K562 (cell line): ENCODE measurements at regions not wholly inside any gene's neighbourhood (a gene's known extent, or its start where the extent isn't known, plus 50 kb on each side); places are given as distances from the start of the nearest gene placed in this dataset.

Experiments used
- ATAC-seq: fragments of 200-7000 bp; cut with Tn5 transposase; 3 replicates; pipeline ENCODE4 v1.9.1; 2020; ENCODE audit warnings: moderate library complexity
- BruUV-seq: library from RNA; stranded (reverse); fragments of 400-500 nt; replicated peaks from 2 replicates; lab custom pipeline; 2021; lab: Mats Ljungman, UMichigan
- CTCF ChIA-PET: fragments of 300-600 bp; formaldehyde crosslinking; extraction: SDS; loops from one replicate; lab custom pipeline; 2021; ENCODE audit warnings: low intra/inter-chr PET ratio; lab: Yijun Ruan, JAX
- POLR2A ChIA-PET: fragments of 300-600, 350-650 bp; sonication (Branson Sonifier 250); formaldehyde crosslinking; extraction: SDS; loops from one replicate; lab custom pipeline; 2021; ENCODE audit warnings: antibody characterized with exemption, inconsistent platforms; lab: Yijun Ruan, JAX
- DNase-seq, 4 experiments: peaks; one replicate each; pipeline versions ENCODE4 v3.0.0 to v3.0.0-alpha.2; 2011 to 2018; ENCODE audit warnings: low spot score in 3 of 4, mixed read lengths in 3 of 4; ENCODE audit errors: extremely low read depth in 1 of 4
- FAIRE-seq: peaks from 2 replicates; lab custom pipeline; 2011; peaks lifted over from hg19 to GRCh38; lab: Jason Lieb, UNC
- H2AFZ ChIP-seq: 2 replicates; pipeline ENCODE4 v1.6.0; 2011; ENCODE audit warnings: low read depth, low read length, control low read depth, inconsistent platforms
- H3K27ac ChIP-seq: fragments of 200-600 bp; 3 replicates; pipeline ENCODE4 v1.8.0; 2011; ENCODE audit warnings: low read depth, mild to moderate bottlenecking, control low read depth, inconsistent platforms, low read length, moderate library complexity, mixed read lengths; ENCODE audit errors: extremely low read depth
- H3K27me3 ChIP-seq, 2 experiments: fragments of 300-600 bp in 1 of 2; 2 replicates in 1 of 2; 3 replicates in 1 of 2; pipeline versions ENCODE4 v1.6.0 to v1.8.0; 2011; ENCODE audit warnings: inconsistent platforms in 2 of 2, low read length in 2 of 2, mild to moderate bottlenecking in 1 of 2, mixed read lengths in 1 of 2, moderate library complexity in 1 of 2; ENCODE audit not compliant: control insufficient read depth in 2 of 2, insufficient read depth in 2 of 2
- H3K36me3 ChIP-seq: fragments of 300-600 bp; 3 replicates; pipeline ENCODE4 v1.8.0; 2011; ENCODE audit warnings: mild to moderate bottlenecking, low read length, inconsistent platforms; ENCODE audit not compliant: control insufficient read depth, insufficient read depth
- H3K4me1 ChIP-seq, 2 experiments: fragments of 200-600 bp in 1 of 2; replicated peaks in 1 of 2; 2 replicates in 1 of 2; 3 replicates in 1 of 2; pipeline versions ENCODE4 v1.5.1 to v1.8.0; 2011; ENCODE audit warnings: inconsistent platforms in 2 of 2, low read length in 2 of 2, mild to moderate bottlenecking in 1 of 2, mixed read lengths in 1 of 2, moderate library complexity in 1 of 2; ENCODE audit not compliant: control insufficient read depth in 2 of 2, insufficient read depth in 2 of 2
- H3K4me2 ChIP-seq: 2 replicates; pipeline ENCODE4 v1.6.1; 2011; ENCODE audit warnings: low read length, control low read depth, inconsistent platforms, mixed read lengths; ENCODE audit not compliant: insufficient read depth
- H3K4me3 ChIP-seq: fragments of 200-600 bp; sonication (generic), shearing (Covaris generic); 2 replicates; pipeline ENCODE4 v1.5.1; 2016; ENCODE audit warnings: control low read depth, inconsistent platforms
- H3K79me2 ChIP-seq: fragments of 200-600 bp; 3 replicates; pipeline ENCODE4 v1.8.0; 2011; ENCODE audit warnings: low read length, inconsistent platforms; ENCODE audit not compliant: control insufficient read depth, insufficient read depth
- H3K9ac ChIP-seq, 2 experiments: 2 replicates each; pipeline versions ENCODE4 v1.6.0 to v1.6.1; 2011; ENCODE audit warnings: low read depth in 2 of 2, low read length in 2 of 2, control low read depth in 1 of 2, inconsistent platforms in 1 of 2, mild to moderate bottlenecking in 1 of 2, mixed read lengths in 1 of 2; ENCODE audit not compliant: insufficient read depth in 1 of 2
- H3K9me1 ChIP-seq: one replicate; pipeline ENCODE4 v1.6.0; 2011; ENCODE audit warnings: inconsistent platforms, mild to moderate bottlenecking, low read length, moderate library complexity; ENCODE audit not compliant: control insufficient read depth, insufficient read depth
- H3K9me3 ChIP-seq: replicated peaks from 2 replicates; pipeline ENCODE4 v1.5.1; 2011; ENCODE audit warnings: low read depth, low read length, inconsistent platforms; ENCODE audit not compliant: control insufficient read depth, insufficient read depth
- H4K20me1 ChIP-seq: replicated peaks from 2 replicates; pipeline ENCODE4 v1.6.1; 2011; ENCODE audit warnings: low read length, inconsistent platforms, mixed read lengths; ENCODE audit not compliant: control insufficient read depth, insufficient read depth
- CXXC5 ChIP-seq: fragments of 250-450 bp; sonication (Bioruptor Pico); IDR thresholded peaks from 2 replicates; pipeline ENCODE4 v1.8.0; 2022; ENCODE audit warnings: inconsistent platforms, mild to moderate bottlenecking, moderate library complexity
- GATA2 ChIP-seq: sonication (generic); formaldehyde crosslinking; IDR thresholded peaks from 2 replicates; pipeline ENCODE4 v1.4.0; 2020; ENCODE audit warnings: mild to moderate bottlenecking, missing genetic modification reagents
- ILF3 ChIP-seq: fragments of 450-650 bp; IDR thresholded peaks from 2 replicates; pipeline ENCODE4 v1.6.1; 2018; ENCODE audit warnings: antibody characterized with exemption, mild to moderate bottlenecking, moderate library complexity, borderline replicate concordance
- MTA2 ChIP-seq: fragments of 450-650 bp; IDR thresholded peaks from 2 replicates; pipeline ENCODE4 v1.6.1; 2016; ENCODE audit warnings: low read depth
- SAP30 ChIP-seq: fragments of 200-600 bp; sonication (generic); IDR thresholded peaks from 2 replicates; pipeline ENCODE4 v1.6.1; 2012; ENCODE audit warnings: borderline replicate concordance, low read depth, mild to moderate bottlenecking, moderate library complexity, low read length, control low read depth, inconsistent platforms; ENCODE audit not compliant: insufficient read depth, poor library complexity, severe bottlenecking
- SREBF2 ChIP-seq: sonication (generic); formaldehyde crosslinking; IDR thresholded peaks from 2 replicates; pipeline ENCODE4 v1.4.0; 2020; ENCODE audit warnings: mild to moderate bottlenecking, missing genetic modification reagents
- ZNF318 ChIP-seq, 2 experiments: fragments of 450-650 bp; IDR thresholded peaks; 2 replicates each; pipeline ENCODE4 v1.6.1; 2016; ENCODE audit warnings: mild to moderate bottlenecking in 2 of 2, borderline replicate concordance in 1 of 2, low read depth in 1 of 2, moderate library complexity in 1 of 2
- ZNF354B ChIP-seq: fragments of 250-450 bp; sonication (Bioruptor Pico); IDR thresholded peaks from 2 replicates; pipeline ENCODE4 v1.4.0; 2020
- ZNF551 ChIP-seq: fragments of 250-450 bp; sonication (Bioruptor Pico); IDR thresholded peaks from 2 replicates; pipeline ENCODE4 v1.5.0; 2021; ENCODE audit warnings: mild to moderate bottlenecking, moderate library complexity
- WGBS: fragments of 100-300 bp; shearing (Covaris generic); methylation state at CpG from one replicate; pipeline ENCODE4 v1.1.6; 2016; ENCODE audit warnings: low coverage, mixed read lengths; ENCODE audit not compliant: insufficient coverage; ENCODE audit errors: missing lambda C conversion rate; 5-methylcytosine and 5-hydroxymethylcytosine counted together
- in situ Hi-C: fragments of 300-500 bp; cut with MboI; formaldehyde crosslinking; loops from 4 replicates; pipeline ENCODE4 v1.15.0; 2018; ENCODE audit warnings: inconsistent platforms, mixed read lengths
- intact Hi-C: fragments of 100-400 bp; cut with micrococcal nuclease; formaldehyde crosslinking; loops from 2 replicates; pipeline ENCODE4 v1.14.2; 2022

- DNase-seq, result no peak
- Histone ChIP-seq H3K9me1 (no peaks in the 10 kb centered on the region), H3K27me3 (no peaks in the 10 kb centered on the region), H3K4me1 (no peaks in the 10 kb centered on the region), H3K9ac (no peak overlapping the region), H3K9me3 (no peaks in the 10 kb centered on the region), H3K36me3 (no peaks in the 10 kb centered on the region), H2AFZ (no peak overlapping the region), H3K4me2 (no peak overlapping the region), H3K27ac (no peak overlapping the region), H3K4me3 (no peak overlapping the region), H3K79me2 (no peaks in the 10 kb centered on the region), H4K20me1 (no peaks in the 10 kb centered on the region)
- in situ Hi-C loops, result no loop called here
- TF ChIP-seq SAP30 (no peak), ZNF354B (CRISPR knock-in tag) (no peak), GATA2 (CRISPR knock-in tag) (no peak), ILF3 (no peak), CXXC5 (CRISPR knock-in tag) (no peak), MTA2 (no peak)
- FAIRE-seq, result no peak
- no TSS peak for BruUV-seq
- no peak for ATAC-seq
- intact Hi-C loops, result no loop called here
- ChIA-PET POLR2A (no interaction called here), CTCF (no interaction called here)
- WGBS, result 5% methylated on average over 2 of the region's 2 CpGs
Observed at GRCh38 chr13:58495668-58496067, 864.1 kb downstream of the PCDH17 start.

GRCh38 chr13:58500938-58501337 lies 869.4 kb downstream of the PCDH17 start:
- Histone ChIP-seq H3K9ac (no peak overlapping the region), H2AFZ (no peak overlapping the region), H3K36me3 (no peaks in the 10 kb centered on the region), H4K20me1 (no peaks in the 10 kb centered on the region), H3K4me2 (no peak overlapping the region), H3K27ac (no peak overlapping the region), H3K27me3 (no peaks in the 10 kb centered on the region), H3K4me3 (no peak overlapping the region), H3K79me2 (no peaks in the 10 kb centered on the region), H3K9me3 (no peaks in the 10 kb centered on the region), H3K4me1 (no peaks in the 10 kb centered on the region), H3K9me1 (no peaks in the 10 kb centered on the region)
- no peak for FAIRE-seq
- ChIA-PET POLR2A (no interaction called here), CTCF (no interaction called here)
- ATAC-seq, result no peak
- intact Hi-C loops (no loop called here), in situ Hi-C loops (no loop called here)
- 0% methylated on average over 1 of the region's 1 CpG for WGBS
- DNase-seq, result no peak
- BruUV-seq, result no TSS peak
- TF ChIP-seq ZNF318 (IDR thresholded peaks at IDR 0.05; ENCODE audit: borderline replicate concordance in 1 of 2, low read depth in 1 of 2), result no peak
- no peak for TF ChIP-seq SREBF2 (CRISPR knock-in tag)
- no peak for TF ChIP-seq ZNF551 (CRISPR knock-in tag)
